ENCODE measurements at regions not wholly inside any gene's neighbourhood (a gene's known extent, or its start where the extent isn't known, plus 50 kb on each side); places are given as distances from the start of the nearest gene placed in this dataset.
"Not testable (repeated sequence)": the region's sequence is repeated elsewhere in the genome, so short reads cannot be mapped to it uniquely, and the experiment has no call there.

- DNase-seq, result no peak
These were observed 346.3 kb downstream of the FBXW7 start for GRCh38 chr4:152189451-152190179.

GRCh38 chr4:152188801-152189200 is 347.1 kb downstream of the FBXW7 start:
- DNase-seq, result no peak

- DNase-seq, result no peak
These were observed 348.2 kb downstream of the FBXW7 start for GRCh38 chr4:152187693-152188092.

GRCh38 chr4:152185786-152186550 is 349.9 kb downstream of the FBXW7 start:
- DNase-seq, result no peak

GRCh38 chr4:152181150-152181549 is 354.7 kb downstream of the FBXW7 start:
- no peak for DNase-seq

- no peak for DNase-seq
These were observed 355.5 kb downstream of the FBXW7 start for GRCh38 chr4:152180369-152180768.

- DNase-seq, result not testable (repeated sequence)
These were observed 358.4 kb downstream of the FBXW7 start for GRCh38 chr4:152177538-152177937.

GRCh38 chr4:152176627-152177214 is 359.2 kb downstream of the FBXW7 start:
- DNase-seq, result no peak

GRCh38 chr4:152175586-152175985 is 360.3 kb downstream of the FBXW7 start:
- DNase-seq, result no peak

- no peak for DNase-seq
These were observed 363.7 kb downstream of the FBXW7 start for GRCh38 chr4:152172146-152172545.

GRCh38 chr4:152171556-152171955 is 364.3 kb downstream of the FBXW7 start:
- DNase-seq, result no peak

GRCh38 chr4:152169683-152170082 is 366.2 kb downstream of the FBXW7 start:
- no peak for DNase-seq

- DNase-seq, result no peak
These were observed 366.8 kb downstream of the FBXW7 start for GRCh38 chr4:152168987-152169616.

- no peak for DNase-seq
These were observed 369.3 kb downstream of the FBXW7 start for GRCh38 chr4:152166567-152166966.

- DNase-seq, result no peak
These were observed 370.0 kb downstream of the FBXW7 start for GRCh38 chr4:152165846-152166245.

GRCh38 chr4:152165146-152165545 is 370.7 kb downstream of the FBXW7 start:
- no peak for DNase-seq

- no peak for DNase-seq
These were observed 371.3 kb downstream of the FBXW7 start for GRCh38 chr4:152164561-152164960.

- DNase-seq, result no peak
These were observed 373.6 kb downstream of the FBXW7 start for GRCh38 chr4:152162331-152162697.

- no peak for DNase-seq
These were observed 374.1 kb downstream of the FBXW7 start for GRCh38 chr4:152161676-152162330.

- DNase-seq, result no peak
These were observed 375.6 kb downstream of the FBXW7 start for GRCh38 chr4:152160225-152160800.

- DNase-seq, result no peak
These were observed 376.1 kb downstream of the FBXW7 start for GRCh38 chr4:152159773-152160172.

- no peak for DNase-seq
These were observed 377.7 kb downstream of the FBXW7 start for GRCh38 chr4:152158225-152158624.

- DNase-seq, result no peak
These were observed 378.3 kb downstream of the FBXW7 start for GRCh38 chr4:152157629-152158028.
